IMR-90 (cell line): ENCODE measurements at regions not wholly inside any gene's neighbourhood (a gene's known extent, or its start where the extent isn't known, plus 50 kb on each side); places are given as distances from the start of the nearest gene placed in this dataset.

Experiments
- ATAC-seq: fragments of 200-7000 bp; cut with Tn5 transposase; 2 replicates; pipeline ENCODE4 v1.9.1; 2020; ENCODE audit warnings: low read depth, mild to moderate bottlenecking, moderate library complexity
- BruUV-seq: library from RNA; stranded (reverse); fragments of 400-500 nt; replicated peaks from 2 replicates; lab custom pipeline; 2021; lab: Mats Ljungman, UMichigan
- CTCF ChIA-PET: fragments of 300-600 bp; formaldehyde crosslinking; extraction: SDS; loops from one replicate; lab custom pipeline; 2021; ENCODE audit warnings: antibody characterized with exemption; lab: Yijun Ruan, JAX
- POLR2A ChIA-PET: fragments of 300-600 bp; sonication (Branson Sonifier 250); formaldehyde crosslinking; loops from one replicate; lab custom pipeline; 2022; ENCODE audit warnings: antibody characterized with exemption; ENCODE audit not compliant: unreplicated experiment; lab: Charles Lee
- DNase-seq: peaks from one replicate; pipeline ENCODE4 v3.0.0; 2013
- H2AFZ ChIP-seq: replicated peaks from 2 replicates; pipeline ENCODE3; 2013; ENCODE audit warnings: low read length, mild to moderate bottlenecking; ENCODE audit not compliant: poor library complexity
- H2AK5ac ChIP-seq: 2 replicates; pipeline ENCODE4 v1.6.1; 2013; ENCODE audit warnings: low read depth, low read length, inconsistent platforms
- H2AK9ac ChIP-seq: replicated peaks from 2 replicates; pipeline ENCODE3; 2013; ENCODE audit warnings: mild to moderate bottlenecking, low read depth, low read length, moderate library complexity; ENCODE audit not compliant: poor library complexity
- H2BK120ac ChIP-seq: 2 replicates; pipeline ENCODE4 v1.6.1; 2013; ENCODE audit warnings: low read depth, low read length, inconsistent platforms
- H2BK15ac ChIP-seq: 3 replicates; pipeline ENCODE4 v1.6.1; 2013; ENCODE audit warnings: low read depth, low read length, inconsistent platforms
- H2BK20ac ChIP-seq: 2 replicates; pipeline ENCODE4 v1.6.1; 2013; ENCODE audit warnings: low read depth, mild to moderate bottlenecking, inconsistent platforms, low read length, moderate library complexity
- H2BK5ac ChIP-seq: 2 replicates; pipeline ENCODE4 v1.6.1; 2013; ENCODE audit warnings: mild to moderate bottlenecking, low read depth, low read length, inconsistent platforms; ENCODE audit not compliant: poor library complexity, severe bottlenecking
- H3K14ac ChIP-seq: replicated peaks from 2 replicates; pipeline ENCODE4 v1.6.1; 2013; ENCODE audit warnings: low read depth, low read length, inconsistent platforms
- H3K18ac ChIP-seq: 2 replicates; pipeline ENCODE4 v1.6.1; 2013; ENCODE audit warnings: low read depth, low read length, control low read depth
- H3K23ac ChIP-seq: 2 replicates; pipeline ENCODE4 v1.6.1; 2013; ENCODE audit warnings: low read depth, low read length, inconsistent platforms
- H3K27ac ChIP-seq: 2 replicates; pipeline ENCODE4 v1.5.1; 2013; ENCODE audit warnings: mild to moderate bottlenecking, control low read depth, low read length; ENCODE audit not compliant: insufficient read depth
- H3K27me3 ChIP-seq: 2 replicates; pipeline ENCODE4 v1.6.1; 2013; ENCODE audit warnings: low read length; ENCODE audit not compliant: control insufficient read depth, insufficient read depth
- H3K36me3 ChIP-seq: 2 replicates; pipeline ENCODE4 v1.6.1; 2013; ENCODE audit warnings: low read length, mixed read lengths; ENCODE audit not compliant: control insufficient read depth, insufficient read depth
- H3K4ac ChIP-seq: 2 replicates; pipeline ENCODE4 v1.6.1; 2013; ENCODE audit warnings: low read depth, low read length, inconsistent platforms
- H3K4me1 ChIP-seq: 2 replicates; pipeline ENCODE4 v1.6.1; 2013; ENCODE audit warnings: low read length, mixed read lengths; ENCODE audit not compliant: control insufficient read depth, insufficient read depth
- H3K4me2 ChIP-seq: 2 replicates; pipeline ENCODE4 v1.6.1; 2013; ENCODE audit warnings: low read depth, mild to moderate bottlenecking, control low read depth, low read length, moderate library complexity
- H3K4me3 ChIP-seq: 2 replicates; pipeline ENCODE4 v1.5.1; 2013; ENCODE audit warnings: low read depth, mild to moderate bottlenecking, control low read depth, low read length, moderate library complexity; ENCODE audit not compliant: insufficient read depth
- H3K56ac ChIP-seq: 2 replicates; pipeline ENCODE4 v1.6.1; 2013; ENCODE audit warnings: low read length, inconsistent platforms; ENCODE audit not compliant: insufficient read depth; ENCODE audit errors: extremely low read depth
- H3K79me1 ChIP-seq, 2 experiments: 2 replicates each; pipeline ENCODE4 v1.6.1; 2013; ENCODE audit warnings: low read length in 2 of 2, inconsistent platforms in 1 of 2, low read depth in 1 of 2
- H3K9ac ChIP-seq: 2 replicates; pipeline ENCODE4 v1.6.1; 2013; ENCODE audit warnings: low read depth, low read length, control low read depth
- H3K9me1 ChIP-seq: 2 replicates; pipeline ENCODE4 v1.6.1; 2013; ENCODE audit warnings: low read length, inconsistent platforms; ENCODE audit not compliant: insufficient read depth
- H3K9me3 ChIP-seq: 2 replicates; pipeline ENCODE4 v1.6.1; 2013; ENCODE audit warnings: low read length; ENCODE audit not compliant: control insufficient read depth, insufficient read depth
- H4K20me1 ChIP-seq: 2 replicates; pipeline ENCODE4 v1.6.1; 2013; ENCODE audit warnings: low read length, inconsistent platforms; ENCODE audit not compliant: insufficient read depth
- H4K5ac ChIP-seq: 2 replicates; pipeline ENCODE4 v1.6.1; 2013; ENCODE audit warnings: mild to moderate bottlenecking, low read depth, low read length, control low read depth
- H4K8ac ChIP-seq, 2 experiments: 2 replicates each; pipeline ENCODE4 v1.6.1; 2013; ENCODE audit warnings: low read depth in 2 of 2, low read length in 2 of 2, control low read depth in 1 of 2, inconsistent platforms in 1 of 2
- H4K91ac ChIP-seq: 2 replicates; pipeline ENCODE4 v1.6.1; 2013; ENCODE audit warnings: low read depth, low read length, inconsistent platforms; ENCODE audit not compliant: insufficient read depth
- CEBPB ChIP-seq: IDR thresholded peaks from 2 replicates; pipeline ENCODE4 v1.6.1; 2012; ENCODE audit warnings: low read depth, low read length, improper control_type of control experiment
- WGBS, 2 experiments: methylation state at CpG; one replicate each; pipeline versions ENCODE4 v1.1.5 to v1.1.7; 2013; ENCODE audit warnings: missing lambda C conversion rate in 2 of 2; ENCODE audit not compliant: insufficient read length in 1 of 2; ENCODE audit errors: extremely low coverage in 2 of 2; 5-methylcytosine and 5-hydroxymethylcytosine counted together
- dilution Hi-C: fragments of 300-500 bp; cut with HindIII; formaldehyde crosslinking; loops from one replicate; pipeline ENCODE4 v1.14.3; 2018; ENCODE audit warnings: low sequenced_read_pairs; ENCODE audit not compliant: unreplicated experiment
- in situ Hi-C: fragments of 300-500 bp; cut with MboI; formaldehyde crosslinking; loops from 3 replicates; pipeline ENCODE4 v1.14.3; 2019; ENCODE audit warnings: low sequenced_read_pairs, inconsistent platforms, mixed read lengths
- intact Hi-C: fragments of 100-400 bp; cut with micrococcal nuclease; formaldehyde crosslinking; loops from 2 replicates; pipeline ENCODE4 v1.10.0; 2022

DNA sequence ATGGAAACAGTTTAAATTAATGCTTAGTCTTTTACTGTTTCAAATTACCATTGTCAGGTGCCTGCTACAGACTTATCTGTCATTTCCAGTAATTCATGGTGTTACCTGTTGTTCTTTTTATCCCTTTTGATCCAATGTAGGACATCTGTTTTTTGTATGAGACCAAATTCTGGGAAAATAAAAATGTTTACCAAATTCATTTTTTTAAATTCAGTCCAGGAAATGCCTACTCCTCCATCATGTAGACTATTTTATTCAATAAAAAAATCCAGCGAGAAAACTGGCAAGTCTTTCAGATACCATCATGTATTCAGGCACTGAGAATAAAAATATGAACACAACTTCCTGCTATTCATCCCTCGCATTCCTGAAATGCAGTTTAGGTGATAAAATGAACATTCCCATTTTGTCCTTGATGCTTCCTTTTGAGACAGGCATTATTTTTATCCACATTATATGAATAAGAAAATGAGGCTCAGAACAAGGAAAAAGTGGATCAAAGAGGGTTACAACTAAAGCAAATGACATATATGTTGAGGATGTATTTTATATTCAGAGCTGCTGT, 584.2 kb downstream of the SPRY1 start:
- no peak overlapping the region for H3K4ac ChIP-seq
- no peak overlapping the region for H2AK5ac ChIP-seq
- H3K9me1 ChIP-seq, result no peaks in the 10 kb centered on the region
- H4K91ac ChIP-seq, result no peak overlapping the region
- no peak overlapping the region for H3K27ac ChIP-seq
- H3K4me3 ChIP-seq, result no peak overlapping the region
- no peaks in the 10 kb centered on the region for H3K27me3 ChIP-seq
- H3K23ac ChIP-seq, result no peak overlapping the region
- H2AK9ac ChIP-seq, result no peak overlapping the region
- no peak overlapping the region for H3K9ac ChIP-seq
- no peak overlapping the region for H4K5ac ChIP-seq
- no peak overlapping the region for H4K8ac ChIP-seq
- H3K36me3 ChIP-seq, result no peaks in the 10 kb centered on the region
- no peak overlapping the region for H3K18ac ChIP-seq
- H3K14ac ChIP-seq, result no peak overlapping the region
- H2AFZ ChIP-seq, result no peak overlapping the region
- BruUV-seq, result no TSS peak
- H2BK120ac ChIP-seq, result no peak overlapping the region
- H3K4me2 ChIP-seq, result no peak overlapping the region
- no peaks in the 10 kb centered on the region for H3K79me1 ChIP-seq
- H2BK15ac ChIP-seq, result no peak overlapping the region
- H2BK20ac ChIP-seq, result no peak overlapping the region
- no peak overlapping the region for H3K56ac ChIP-seq
- peaks cover 2% of the 10 kb centered on the region for H3K4me1 ChIP-seq
- DNase-seq, result no peak
- CTCF ChIA-PET, result no interaction called here
- H4K20me1 ChIP-seq, result no peaks in the 10 kb centered on the region
- intact Hi-C loops (no loop called here), in situ Hi-C loops (no loop called here), dilution Hi-C loops (no loop called here)
- peaks cover 5% of the 10 kb centered on the region for H3K9me3 ChIP-seq
- ATAC-seq, result no peak
- no peak overlapping the region for H2BK5ac ChIP-seq
- POLR2A ChIA-PET, result no interaction called here
- no CpG with 5 or more reads among the region's 2 CpGs for WGBS, 2 experiments
- no peak for TF ChIP-seq CEBPB
